NCI-H146 treated with DMSO at 0.1 percent for 48 hours (cell line): ENCODE measurements at regions not wholly inside any gene's neighbourhood (a gene's known extent, or its start where the extent isn't known, plus 50 kb on each side); places are given as distances from the start of the nearest gene placed in this dataset.

Experiments used
- DNase-seq: peaks from one replicate; lab custom pipeline; 2025; ENCODE audit not compliant: unreplicated experiment; lab: John Stamatoyannopoulos, UW

GRCh38 chr10:31586723-31587638 lies 268.0 kb downstream of the ZEB1 start:
- DNase-seq = no peak

DNA sequence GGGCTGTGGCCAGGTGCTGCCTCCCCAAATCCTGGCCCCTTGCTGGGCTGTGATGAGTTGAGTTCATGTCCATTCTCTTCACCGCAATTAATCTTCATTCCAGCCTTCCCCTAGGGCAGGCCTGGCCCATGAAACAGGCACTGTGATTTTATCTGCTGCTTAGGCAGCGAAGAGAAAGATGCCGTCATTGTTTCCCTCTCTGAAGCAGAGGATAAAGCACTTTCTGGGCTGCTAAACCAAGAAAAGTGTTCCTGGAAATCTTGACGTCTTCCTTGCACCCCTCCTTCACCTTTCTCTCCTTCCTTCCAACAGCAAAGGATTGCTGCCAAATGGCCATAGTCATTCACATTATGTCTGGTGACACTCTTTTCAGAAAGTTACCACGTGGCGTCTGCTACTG lies 265.9 kb downstream of the ZEB1 start:
- no peak for DNase-seq

- DNase-seq = no peak
These were observed 265.1 kb downstream of the ZEB1 start for GRCh38 chr10:31584098-31584631.

DNA sequence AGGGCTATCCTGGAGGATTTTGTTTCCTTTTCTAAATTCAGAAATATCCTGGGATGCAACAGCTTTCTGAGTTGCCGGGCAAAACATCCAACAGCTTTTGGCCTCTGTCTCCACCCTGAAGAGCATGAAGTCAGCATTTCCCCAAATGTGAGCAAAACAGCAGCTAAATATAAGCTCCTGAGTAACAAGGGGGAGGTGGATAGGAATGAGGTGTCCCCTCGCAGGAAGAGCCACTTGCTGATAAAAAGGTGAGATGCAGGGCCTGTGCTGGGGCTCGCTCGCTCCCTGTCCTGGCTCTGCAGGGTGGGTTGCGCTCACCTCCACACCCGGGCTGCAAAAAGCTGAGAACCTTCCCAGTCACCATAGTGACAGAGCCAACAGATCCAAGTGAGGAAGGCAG lies 264.3 kb downstream of the ZEB1 start:
- no peak for DNase-seq

GRCh38 chr10:31582365-31583052 lies 263.5 kb downstream of the ZEB1 start:
- DNase-seq = no peak

DNA sequence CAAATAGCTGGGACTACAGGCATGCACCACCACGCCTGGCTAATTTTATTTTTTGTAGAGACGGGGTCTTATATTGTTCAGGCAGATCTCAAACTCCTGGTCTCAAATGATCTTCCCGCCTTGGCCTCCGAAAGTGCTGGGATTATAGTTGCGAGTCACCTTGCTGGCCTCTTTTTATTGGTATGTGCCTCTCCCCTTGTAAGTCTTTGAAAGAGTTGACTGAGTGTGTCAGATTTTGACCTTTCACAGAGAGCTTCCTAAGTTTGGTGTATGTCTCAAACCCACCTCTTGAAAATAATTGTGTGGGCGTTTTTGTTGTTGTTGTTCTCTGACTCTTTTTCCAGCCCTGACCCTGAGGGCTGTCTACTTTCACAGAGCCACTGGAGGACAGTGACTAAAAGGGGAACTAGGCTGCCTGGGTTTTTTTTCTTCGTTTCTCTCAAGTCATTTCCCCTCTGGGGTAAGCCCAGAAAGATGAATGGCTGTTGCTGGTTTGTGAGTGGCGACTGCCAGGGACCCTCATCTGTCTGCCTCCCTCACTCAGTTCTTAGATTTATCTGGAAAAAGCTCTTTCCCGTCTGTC lies 262.8 kb downstream of the ZEB1 start:
- DNase-seq = no peak

DNA sequence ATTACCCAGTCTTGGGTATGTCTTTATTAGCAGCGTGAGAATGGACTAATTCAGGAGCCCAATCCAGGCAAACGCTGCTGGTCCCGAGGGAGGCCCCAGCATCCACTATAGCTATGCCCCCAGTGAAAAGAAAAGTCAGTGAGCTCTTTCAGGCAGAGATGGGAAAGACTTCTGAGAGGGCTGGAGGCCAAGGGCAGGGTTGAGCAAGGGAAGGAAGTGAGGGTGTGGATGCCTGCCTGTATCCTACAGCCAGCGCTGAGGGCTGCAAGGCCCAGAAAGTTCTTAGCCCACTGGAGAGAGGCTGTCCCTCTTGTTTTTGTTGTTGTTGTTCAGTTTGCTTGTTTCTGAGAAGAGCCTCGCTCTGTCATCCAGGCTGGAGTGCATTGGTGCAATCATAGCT lies 261.6 kb downstream of the ZEB1 start:
- DNase-seq = no peak
